H1 (cell line): ENCODE measurements at regions not wholly inside any gene's neighbourhood (a gene's known extent, or its start where the extent isn't known, plus 50 kb on each side); places are given as distances from the start of the nearest gene placed in this dataset.

Experiments used
- CTCF ChIA-PET: fragments of 300-600 bp; sonication (Branson Sonifier 250); formaldehyde crosslinking; loops from one replicate; lab custom pipeline; 2021; ENCODE audit not compliant: partially characterized antibody; lab: Charles Lee
- POLR2A ChIA-PET: fragments of 300-600 bp; sonication (Branson Sonifier 250); formaldehyde crosslinking; loops from one replicate; lab custom pipeline; 2021; ENCODE audit warnings: inconsistent platforms; ENCODE audit not compliant: partially characterized antibody; lab: Charles Lee
- DNase-seq, 2 experiments: peaks; one replicate each; pipeline versions ENCODE4 v3.0.0 to v3.0.0-alpha.2; 2010 to 2022; ENCODE audit warnings: low spot score in 2 of 2, low read depth in 1 of 2, mixed read lengths in 1 of 2
- FAIRE-seq: peaks from 2 replicates; lab custom pipeline; 2011; peaks lifted over from hg19 to GRCh38; lab: Jason Lieb, UNC
- H2AFZ ChIP-seq: 2 replicates; pipeline ENCODE4 v1.8.1; 2012; ENCODE audit warnings: low read length, inconsistent platforms
- H2AK5ac ChIP-seq: 2 replicates; pipeline ENCODE4 v1.6.1; 2013; ENCODE audit warnings: low read depth, low read length
- H2BK120ac ChIP-seq: replicated peaks from 2 replicates; pipeline ENCODE3; 2013; ENCODE audit warnings: low read depth, low read length, inconsistent platforms
- H2BK12ac ChIP-seq: 2 replicates; pipeline ENCODE4 v1.6.1; 2013; ENCODE audit warnings: low read depth, low read length
- H2BK15ac ChIP-seq: 2 replicates; pipeline ENCODE4 v1.6.1; 2013; ENCODE audit warnings: low read length
- H2BK20ac ChIP-seq: 2 replicates; pipeline ENCODE4 v1.6.1; 2013; ENCODE audit warnings: low read length
- H2BK5ac ChIP-seq: 2 replicates; pipeline ENCODE4 v1.6.1; 2013; ENCODE audit warnings: low read depth, low read length
- H3K14ac ChIP-seq: 2 replicates; pipeline ENCODE4 v1.6.1; 2013; ENCODE audit warnings: inconsistent platforms; ENCODE audit not compliant: insufficient read length
- H3K18ac ChIP-seq: 2 replicates; pipeline ENCODE4 v1.6.1; 2013; ENCODE audit warnings: low read length; ENCODE audit errors: extremely low read depth
- H3K23ac ChIP-seq: 2 replicates; pipeline ENCODE4 v1.6.1; 2013; ENCODE audit warnings: inconsistent platforms; ENCODE audit not compliant: insufficient read length
- H3K23me2 ChIP-seq: 2 replicates; pipeline ENCODE4 v1.6.1; 2013; ENCODE audit warnings: low read depth, low read length
- H3K27ac ChIP-seq: 2 replicates; pipeline ENCODE4 v1.6.1; 2011; ENCODE audit warnings: low read depth, low read length, inconsistent platforms
- H3K27me3 ChIP-seq, 4 experiments: replicated peaks in 1 of 4; 1 replicate in 1 of 4; 2 replicates in 3 of 4; pipeline versions ENCODE4 v1.6.1 to v1.8.1; 2011 to 2013; ENCODE audit warnings: low read length in 3 of 4, mild to moderate bottlenecking in 3 of 4, inconsistent platforms in 2 of 4, mixed read lengths in 2 of 4, moderate library complexity in 1 of 4; ENCODE audit not compliant: control insufficient read depth in 3 of 4, insufficient read depth in 3 of 4; ENCODE audit errors: extremely low read depth in 1 of 4
- H3K36me3 ChIP-seq, 4 experiments: 2 replicates each; pipeline versions ENCODE4 v1.6.1 to v1.8.1; 2011 to 2013; ENCODE audit warnings: mild to moderate bottlenecking in 4 of 4, low read length in 3 of 4, moderate library complexity in 2 of 4, control low read depth in 1 of 4, inconsistent platforms in 1 of 4; ENCODE audit not compliant: insufficient read depth in 4 of 4, control insufficient read depth in 2 of 4
- H3K4ac ChIP-seq: replicated peaks from 2 replicates; pipeline ENCODE3; 2013; ENCODE audit warnings: low read length, low read depth, mixed read lengths, inconsistent platforms; ENCODE audit not compliant: insufficient read length
- H3K4me1 ChIP-seq, 4 experiments: replicated peaks in 1 of 4; 1 replicate in 1 of 4; 2 replicates in 3 of 4; pipeline versions ENCODE4 v1.6.1 to v1.8.1; 2011 to 2013; ENCODE audit warnings: low read length in 3 of 4, inconsistent platforms in 2 of 4, mixed read lengths in 1 of 4; ENCODE audit not compliant: insufficient read depth in 4 of 4, control insufficient read depth in 3 of 4
- H3K4me2 ChIP-seq, 2 experiments: 2 replicates each; pipeline versions ENCODE4 v1.6.1 to v1.8.1; 2011 to 2013; ENCODE audit warnings: low read depth in 2 of 2, low read length in 2 of 2, control low read depth in 1 of 2, inconsistent platforms in 1 of 2, mild to moderate bottlenecking in 1 of 2; ENCODE audit not compliant: insufficient read depth in 1 of 2
- H3K4me3 ChIP-seq, 4 experiments: fragments of 200-600, 300-600 bp in 1 of 4; sonication (generic), shearing (Covaris generic), sonication (Bioruptor Twin) in 1 of 4; 2 replicates each; pipeline versions ENCODE4 v1.5.1 to v1.8.1; 2011 to 2016; ENCODE audit warnings: low read length in 4 of 4, low read depth in 3 of 4, control low read depth in 2 of 4, inconsistent platforms in 2 of 4, mild to moderate bottlenecking in 2 of 4, mixed read lengths in 1 of 4, moderate library complexity in 1 of 4; ENCODE audit not compliant: insufficient read depth in 2 of 4; ENCODE audit errors: extremely low read depth in 1 of 4
- H3K56ac ChIP-seq: replicated peaks from 2 replicates; pipeline ENCODE3; 2013; ENCODE audit warnings: low read depth, mild to moderate bottlenecking, mixed read lengths, low read length, inconsistent platforms; ENCODE audit not compliant: insufficient read length
- H3K79me1 ChIP-seq: 2 replicates; pipeline ENCODE4 v1.6.1; 2013; ENCODE audit warnings: low read depth, low read length, control low read depth
- H3K79me2 ChIP-seq, 2 experiments: 2 replicates each; pipeline versions ENCODE4 v1.6.1 to v1.8.1; 2012 to 2013; ENCODE audit warnings: low read length in 2 of 2, mild to moderate bottlenecking in 2 of 2, inconsistent platforms in 1 of 2; ENCODE audit not compliant: insufficient read depth in 2 of 2, control insufficient read depth in 1 of 2
- H3K9ac ChIP-seq, 4 experiments: replicated peaks in 1 of 4; 1 replicate in 1 of 4; 2 replicates in 3 of 4; pipeline versions ENCODE4 v1.6.1 to v1.8.1; 2011 to 2013; ENCODE audit warnings: low read depth in 3 of 4, low read length in 3 of 4, control low read depth in 2 of 4, mild to moderate bottlenecking in 2 of 4, moderate library complexity in 2 of 4, inconsistent platforms in 1 of 4; ENCODE audit errors: extremely low read depth in 1 of 4
- H3K9me3 ChIP-seq, 2 experiments: 2 replicates each; pipeline versions ENCODE4 v1.6.1 to v1.8.1; 2012 to 2013; ENCODE audit warnings: mild to moderate bottlenecking in 2 of 2, moderate library complexity in 2 of 2, control low read depth in 1 of 2, inconsistent platforms in 1 of 2, low read depth in 1 of 2, low read length in 1 of 2, mixed read lengths in 1 of 2; ENCODE audit not compliant: insufficient read depth in 2 of 2
- H4K20me1 ChIP-seq, 2 experiments: replicated peaks in 1 of 2; 2 replicates each; pipeline versions ENCODE3 to v1.8.1; 2011 to 2013; ENCODE audit warnings: inconsistent platforms in 2 of 2, low read length in 2 of 2, mild to moderate bottlenecking in 1 of 2; ENCODE audit not compliant: insufficient read depth in 2 of 2, control insufficient read depth in 1 of 2
- H4K5ac ChIP-seq: 2 replicates; pipeline ENCODE4 v1.6.1; 2013; ENCODE audit warnings: low read length, low read depth, mixed read lengths, inconsistent platforms; ENCODE audit not compliant: insufficient read length
- H4K8ac ChIP-seq: 2 replicates; pipeline ENCODE4 v1.8.0; 2013; ENCODE audit warnings: mild to moderate bottlenecking, moderate library complexity, low read length, inconsistent platforms; ENCODE audit not compliant: insufficient read depth; ENCODE audit errors: extremely low read depth
- H4K91ac ChIP-seq: replicated peaks from 2 replicates; pipeline ENCODE3; 2013; ENCODE audit warnings: low read length, mixed read lengths, inconsistent platforms; ENCODE audit not compliant: insufficient read length
- ATF2 ChIP-seq: IDR thresholded peaks from 2 replicates; pipeline ENCODE4 v1.6.1; 2012; ENCODE audit warnings: low read length, inconsistent platforms
- ATF3 ChIP-seq: IDR thresholded peaks from 2 replicates; pipeline ENCODE4 v1.6.1; 2011; ENCODE audit warnings: low read depth, mild to moderate bottlenecking, low read length; ENCODE audit not compliant: insufficient read depth
- CTCF ChIP-seq, 3 experiments: IDR thresholded peaks; 1 replicate in 2 of 3; 2 replicates in 1 of 3; pipeline versions ENCODE4 v1.5.1 to v1.6.1; 2011; ENCODE audit warnings: low read length in 3 of 3, mild to moderate bottlenecking in 3 of 3, inconsistent platforms in 2 of 3, low read depth in 1 of 3, moderate library complexity in 1 of 3; ENCODE audit not compliant: insufficient read depth in 1 of 3; ENCODE audit errors: control extremely low read depth in 1 of 3
- JUN ChIP-seq: IDR thresholded peaks from 2 replicates; pipeline ENCODE4 v1.6.1; 2011; ENCODE audit warnings: low read depth, mild to moderate bottlenecking, improper control_type of control experiment, low read length
- NRF1 ChIP-seq: IDR thresholded peaks from 2 replicates; pipeline ENCODE4 v1.6.1; 2011; ENCODE audit warnings: mild to moderate bottlenecking, low read depth, low read length, improper control_type of control experiment
- POU5F1 ChIP-seq: IDR thresholded peaks from 2 replicates; pipeline ENCODE4 v1.6.1; 2011; ENCODE audit warnings: low read depth, mild to moderate bottlenecking, low read length, moderate library complexity
- TCF12 ChIP-seq: IDR thresholded peaks from 2 replicates; pipeline ENCODE4 v1.6.1; 2011; ENCODE audit warnings: low read depth, mild to moderate bottlenecking, low read length
- USF2 ChIP-seq: IDR thresholded peaks from 2 replicates; pipeline ENCODE4 v1.6.1; 2011; ENCODE audit warnings: low read length, improper control_type of control experiment
- WGBS, 2 experiments: shearing (Covaris generic) in 1 of 2; methylation state at CpG; one replicate each; pipeline versions ENCODE4 v1.1.6 to v1.1.7; 2013 to 2015; ENCODE audit warnings: low lambda C conversion rate in 2 of 2, mixed read lengths in 2 of 2, inconsistent platforms in 1 of 2, low coverage in 1 of 2, missing lambda C conversion rate in 1 of 2; ENCODE audit not compliant: insufficient replicate concordance in 2 of 2, insufficient coverage in 1 of 2, insufficient read length in 1 of 2; ENCODE audit errors: extremely low coverage in 1 of 2, missing lambda C conversion rate in 1 of 2; 5-methylcytosine and 5-hydroxymethylcytosine counted together

GRCh38 chr21:16145052-16145451, 415.3 kb downstream of the USP25 start:
- no peaks in the 10 kb centered on the region for H3K79me2 ChIP-seq
- H2BK20ac ChIP-seq = no peak overlapping the region
- H3K4me2 ChIP-seq = no peak overlapping the region
- H4K5ac ChIP-seq = no peak overlapping the region
- H2AK5ac ChIP-seq = no peak overlapping the region
- H3K4me1 ChIP-seq = peaks cover 0 to 6% (median 0%) of the 10 kb centered on the region in 4 experiments; a peak in 1 of 7 replicates
- peaks cover 0 to 3% (median 0%) of the 10 kb centered on the region in 4 experiments; a peak in 1 of 7 replicates for H3K27me3 ChIP-seq
- no peak overlapping the region for H3K9ac ChIP-seq
- H3K23me2 ChIP-seq = no peaks in the 10 kb centered on the region
- no peak overlapping the region for H3K18ac ChIP-seq
- no peak overlapping the region for H4K91ac ChIP-seq
- H3K9me3 ChIP-seq = no peaks in the 10 kb centered on the region
- POLR2A ChIA-PET = no interaction called here
- no peak overlapping the region for H2BK15ac ChIP-seq
- no peak overlapping the region for H4K8ac ChIP-seq
- CTCF ChIA-PET = no interaction called here
- H2AFZ ChIP-seq = peak overlapping the region; percentile 81; the same call in 1 of the 2 replicates
- DNase-seq (no peak), FAIRE-seq (no peak)
- H2BK12ac ChIP-seq = no peak overlapping the region
- H3K4me3 ChIP-seq = no peak overlapping the region
- H3K36me3 ChIP-seq = no peaks in the 10 kb centered on the region
- H3K56ac ChIP-seq = no peak overlapping the region
- no peak overlapping the region for H2BK120ac ChIP-seq
- H3K14ac ChIP-seq = no peak overlapping the region
- no peak overlapping the region for H3K23ac ChIP-seq
- no peaks in the 10 kb centered on the region for H4K20me1 ChIP-seq
- no peak overlapping the region for H3K27ac ChIP-seq
- 93% methylated on average over 3 of the region's 3 CpGs; no CpG with 5 or more reads in 1 of the 2 experiments for WGBS, 2 experiments
- H3K79me1 ChIP-seq = no peaks in the 10 kb centered on the region
- H3K4ac ChIP-seq = no peak overlapping the region
- H2BK5ac ChIP-seq = no peak overlapping the region
- no peak for TF ChIP-seq NRF1
- TF ChIP-seq JUN = no peak
- TF ChIP-seq ATF3 = no peak
- TF ChIP-seq POU5F1 = no peak
- TF ChIP-seq USF2 = no peak
- no peak for TF ChIP-seq TCF12
- no peak for TF ChIP-seq ATF2
- no peak for TF ChIP-seq CTCF (IDR thresholded peaks at IDR 0.05; ENCODE audit: control extremely low read depth in 1 of 3, insufficient read depth in 1 of 3, low read depth in 1 of 3, low read length in 3 of 3)
